ENCODE measurements at regions not wholly inside any gene's neighbourhood (a gene's known extent, or its start where the extent isn't known, plus 50 kb on each side); places are given as distances from the start of the nearest gene placed in this dataset.

- TF ChIP-seq REST (IDR thresholded peaks at IDR 0.05; ENCODE audit: low read depth) (no peak), TCF12 (IDR thresholded peaks at IDR 0.05; ENCODE audit: low read depth) (no peak), MAX (IDR thresholded peaks at IDR 0.05) (no peak), YY1 (IDR thresholded peaks at IDR 0.05; ENCODE audit: low read depth) (no peak), RAD21 (IDR thresholded peaks at IDR 0.05; ENCODE audit: low read depth) (no peak), EP300 (IDR thresholded peaks at IDR 0.05; ENCODE audit: borderline replicate concordance) (no peak), CREB1 (IDR thresholded peaks at IDR 0.05; ENCODE audit: low read depth) (no peak), TEAD4 (IDR thresholded peaks at IDR 0.05) (no peak), NFIC (IDR thresholded peaks at IDR 0.05) (no peak), FOXM1 (IDR thresholded peaks at IDR 0.05; ENCODE audit: borderline replicate concordance, low read depth) (no peak), ZBTB7A (IDR thresholded peaks at IDR 0.05; ENCODE audit: low read depth) (no peak), CEBPB (IDR thresholded peaks at IDR 0.05) (no peak)
These were observed 177.1 kb upstream of the HAAO start for GRCh38 chr2:42969231-42970150.

All from Ishikawa (cell line).